Stimulated activated CD4-positive, alpha-beta T cell treated with anti-CD3 and anti-CD28 coated beads, Interleukin-12 subunit alpha, Interleukin-12 subunit beta, amount 100 ng/mL, for 24 hours (primary cell): ENCODE measurements at regions not wholly inside any gene's neighbourhood (a gene's known extent, or its start where the extent isn't known, plus 50 kb on each side); places are given as distances from the start of the nearest gene placed in this dataset.

Source experiments
- DNase-seq, 2 experiments: peaks; one replicate each; pipeline ENCODE4 v3.0.0-alpha.2; 2020; ENCODE audit warnings: low read depth in 2 of 2

DNA sequence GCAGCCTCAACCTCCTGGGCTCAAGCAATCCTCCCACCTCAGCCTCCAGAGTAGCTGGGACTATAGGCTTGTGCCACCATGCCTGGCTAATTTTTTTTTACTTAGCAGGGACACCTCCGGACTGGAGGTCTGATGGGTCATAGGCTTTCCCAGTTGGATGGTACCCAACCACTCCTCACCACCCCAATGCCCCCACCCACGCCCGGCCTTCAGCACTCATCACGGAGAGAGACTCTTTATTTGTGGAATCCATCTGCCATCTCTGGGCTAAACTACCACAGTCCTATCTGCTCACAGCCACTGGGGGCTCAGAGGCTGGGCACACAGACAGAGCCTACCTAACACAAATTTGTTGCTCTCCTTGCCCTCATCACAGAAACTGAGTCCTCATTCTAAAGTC, 58.3 kb upstream of the STXBP1 start:
- DNase-seq: no peak

DNA sequence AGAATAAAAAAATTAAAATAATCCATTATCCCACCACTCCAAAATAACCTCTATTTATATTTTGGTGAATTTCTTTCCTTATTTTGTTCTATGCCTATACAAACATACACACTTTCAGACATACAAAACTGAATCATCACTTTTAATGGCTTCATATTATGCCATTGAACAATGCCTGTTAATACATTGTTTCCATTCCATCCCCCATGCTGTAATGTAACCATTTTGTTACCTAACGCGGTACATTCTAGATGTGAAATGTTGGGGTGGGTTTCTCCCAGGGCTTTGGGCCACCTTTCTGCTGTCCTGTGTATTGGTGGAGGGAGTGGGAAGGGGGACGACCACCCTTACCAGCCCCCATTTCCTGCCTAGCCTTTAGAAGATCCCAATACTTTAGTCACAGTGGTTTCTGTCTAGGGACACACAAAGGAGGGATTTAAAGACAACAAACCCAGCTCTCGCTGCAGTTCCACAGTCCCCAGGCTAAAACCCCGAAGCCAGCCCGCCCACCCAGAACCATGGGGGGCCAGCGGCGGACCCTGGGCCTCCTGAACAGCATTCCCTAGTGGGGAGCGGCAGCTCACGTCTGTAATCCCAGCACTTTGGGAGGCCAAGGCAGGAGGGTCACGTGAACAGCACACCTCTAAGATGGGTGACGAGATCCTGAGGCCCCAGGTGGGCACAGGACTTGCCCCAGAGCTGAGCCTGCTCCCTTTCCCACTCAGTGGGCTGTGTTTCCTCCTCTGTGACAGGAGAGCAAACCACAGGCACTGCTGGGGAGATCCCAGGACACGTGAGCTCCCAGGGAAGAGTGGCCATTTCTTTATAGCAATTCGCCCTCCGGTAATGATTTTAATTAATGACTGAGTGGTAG, 56.9 kb upstream of the STXBP1 start:
- no peak for DNase-seq

DNA sequence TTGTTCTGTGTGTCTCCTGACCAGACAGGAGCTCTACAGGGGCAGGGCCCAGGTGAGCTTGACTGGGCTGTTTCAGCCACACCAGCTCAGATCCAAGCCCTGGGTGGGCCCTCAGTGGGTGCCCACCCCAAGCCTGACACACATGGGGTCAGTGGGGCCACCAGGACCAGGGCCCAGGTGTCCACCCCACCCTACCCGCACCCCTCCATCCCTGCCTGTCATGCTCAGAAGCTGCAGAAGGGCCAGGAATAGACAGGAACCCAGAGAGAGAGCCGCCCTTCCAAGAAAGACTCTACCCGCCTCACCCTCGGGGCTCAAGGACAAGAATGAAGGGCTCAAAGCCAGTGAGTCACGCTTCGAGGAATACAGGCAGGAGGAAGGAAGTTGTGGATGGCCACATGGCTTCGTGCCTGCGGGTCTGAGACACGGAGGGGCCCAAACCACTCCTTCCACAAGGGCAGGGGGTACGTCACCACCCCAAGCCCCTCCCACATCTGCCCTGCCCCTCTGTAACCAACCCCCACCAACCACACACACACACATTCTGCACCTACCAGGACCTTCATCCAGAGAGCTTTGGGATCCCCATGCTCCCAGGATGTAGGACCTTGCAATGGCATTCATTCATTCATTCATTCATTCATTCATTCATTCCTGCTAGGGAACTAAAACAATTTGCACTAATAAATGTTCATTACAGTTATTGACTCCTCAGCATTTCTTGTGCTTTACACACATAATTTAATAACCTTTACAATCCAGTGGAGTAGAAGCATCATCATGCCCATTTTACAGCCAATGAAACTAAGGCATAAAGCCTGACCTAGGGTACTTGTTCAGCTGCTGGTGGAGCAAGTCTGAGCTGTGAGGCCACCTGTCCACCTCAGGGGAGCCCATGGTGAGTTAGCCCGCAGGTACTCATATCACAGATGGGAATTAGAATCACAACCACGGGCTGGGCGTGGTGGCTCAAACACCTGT, 55.9 kb upstream of the STXBP1 start:
- DNase-seq: peak in 1 of 2 experiments; percentile 41

DNA sequence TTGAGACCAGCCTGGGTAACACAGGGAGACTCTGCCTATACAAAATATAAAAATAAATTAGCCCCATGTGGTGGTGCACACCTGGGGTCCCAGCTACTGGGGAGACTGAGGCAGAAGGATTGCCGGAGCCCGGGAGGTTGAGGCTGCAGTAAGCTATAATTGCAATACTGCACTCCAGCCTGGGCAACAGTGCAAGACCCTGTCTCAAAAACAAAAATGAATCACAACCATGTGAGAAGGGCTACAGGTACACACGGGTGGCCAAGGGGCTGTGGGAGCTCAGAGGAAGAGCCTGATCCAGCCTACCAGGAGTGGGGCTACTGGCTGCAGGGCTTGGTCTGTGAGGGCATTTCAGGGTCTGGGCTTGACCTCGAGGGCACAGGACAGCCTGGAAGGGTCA, 55.2 kb upstream of the STXBP1 start:
- DNase-seq: no peak

DNA sequence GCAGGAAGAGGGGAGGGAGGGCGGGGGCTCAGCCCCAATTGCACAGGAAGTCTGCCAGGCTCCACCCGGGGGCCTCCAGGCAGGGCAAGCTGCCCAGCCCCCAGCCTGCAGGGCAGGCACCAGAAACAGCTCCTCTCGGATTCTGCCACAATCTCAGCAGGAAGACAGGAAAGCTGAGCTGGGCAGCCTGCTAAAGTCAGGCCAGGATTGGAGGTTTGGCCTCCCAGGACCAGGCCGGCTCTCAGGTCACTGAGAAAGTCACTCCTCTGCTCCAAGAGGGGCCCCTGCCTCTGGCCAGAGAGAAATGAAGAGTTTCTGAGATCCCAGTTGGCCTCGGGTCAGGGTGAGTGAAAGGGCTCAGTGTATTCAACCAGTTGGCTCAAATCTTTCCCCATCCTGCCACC, 54.6 kb upstream of the STXBP1 start:
- DNase-seq: no peak

DNA sequence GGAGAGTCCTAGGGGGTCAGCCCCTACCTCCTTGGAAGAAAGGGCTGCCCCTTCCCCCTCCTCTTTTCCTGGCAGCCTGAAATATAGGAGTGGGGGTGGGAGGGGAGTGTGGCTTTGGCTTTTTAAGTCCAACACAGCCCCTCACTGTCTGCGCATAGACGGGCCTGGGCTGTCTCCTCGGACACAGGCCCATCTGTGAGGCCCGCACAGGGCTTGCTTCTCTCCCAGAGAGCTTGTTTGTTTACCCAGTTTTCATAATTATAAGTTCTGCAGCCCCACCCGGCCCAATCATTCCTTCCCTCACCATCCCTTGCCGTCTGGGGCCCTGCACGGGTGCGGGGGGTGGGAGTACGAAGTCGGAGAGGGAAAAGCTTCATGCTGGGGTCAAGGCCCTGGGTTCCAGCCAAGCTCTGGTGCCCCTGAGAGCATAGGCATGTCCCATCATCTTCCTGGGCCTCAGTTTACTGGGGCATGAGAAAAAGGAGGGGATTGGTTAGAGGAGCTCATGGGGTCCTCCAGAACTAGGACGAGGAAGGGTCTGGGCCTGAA, 54.0 kb upstream of the STXBP1 start:
- DNase-seq: no peak

DNA sequence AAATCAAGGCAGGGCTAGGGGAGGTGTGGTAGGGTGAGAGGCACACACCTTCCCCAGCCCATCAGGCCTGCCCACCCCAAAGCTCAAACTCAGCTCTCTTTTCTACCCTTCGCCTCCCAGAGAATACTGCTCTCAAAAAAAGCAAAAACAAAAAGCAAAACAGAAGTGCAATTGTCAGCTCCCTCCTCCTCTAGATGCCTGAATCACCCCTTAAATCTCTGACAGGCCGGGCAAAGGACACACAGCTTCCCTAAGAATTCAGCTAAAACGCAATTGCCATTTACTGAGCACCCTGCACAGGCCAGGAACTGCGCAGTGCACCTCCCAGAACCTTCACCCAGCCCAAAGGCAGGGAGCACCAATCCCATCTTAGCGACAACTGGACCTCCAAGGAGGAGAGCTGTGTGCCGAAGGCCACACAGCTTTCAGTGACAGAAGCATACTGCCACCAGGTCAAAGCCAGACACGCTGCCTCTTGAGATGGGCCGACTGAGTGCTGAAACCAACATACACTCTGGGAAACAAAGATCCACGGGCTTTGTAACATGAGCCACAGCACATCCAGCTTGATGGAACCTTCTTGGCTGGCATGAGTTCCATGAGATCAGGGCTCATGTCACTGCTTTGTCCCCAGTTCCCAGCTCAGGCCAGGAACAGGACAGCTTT, 53.4 kb upstream of the STXBP1 start:
- no peak for DNase-seq

DNA sequence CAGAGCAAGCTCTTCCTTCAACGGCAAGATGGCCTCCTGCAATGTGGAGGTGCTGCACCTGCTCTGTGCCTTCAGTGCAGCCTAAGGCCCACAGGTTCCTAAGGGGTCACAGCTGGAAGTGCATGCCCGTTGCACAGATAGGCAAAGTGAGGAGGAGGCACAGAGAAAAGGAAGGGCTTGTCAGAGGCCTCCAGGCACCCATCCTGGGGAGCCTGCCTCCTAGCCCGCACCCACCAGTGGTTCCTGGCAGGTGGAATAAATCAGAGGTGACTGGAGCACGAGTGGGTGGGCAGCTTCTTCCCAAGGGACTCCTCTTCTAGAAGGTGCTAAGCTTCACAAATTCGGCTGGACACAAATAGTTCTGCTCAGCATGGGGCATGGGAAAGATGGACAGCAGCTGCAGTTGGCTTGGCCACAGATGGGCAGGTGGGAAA, 52.8 kb upstream of the STXBP1 start:
- DNase-seq: no peak

DNA sequence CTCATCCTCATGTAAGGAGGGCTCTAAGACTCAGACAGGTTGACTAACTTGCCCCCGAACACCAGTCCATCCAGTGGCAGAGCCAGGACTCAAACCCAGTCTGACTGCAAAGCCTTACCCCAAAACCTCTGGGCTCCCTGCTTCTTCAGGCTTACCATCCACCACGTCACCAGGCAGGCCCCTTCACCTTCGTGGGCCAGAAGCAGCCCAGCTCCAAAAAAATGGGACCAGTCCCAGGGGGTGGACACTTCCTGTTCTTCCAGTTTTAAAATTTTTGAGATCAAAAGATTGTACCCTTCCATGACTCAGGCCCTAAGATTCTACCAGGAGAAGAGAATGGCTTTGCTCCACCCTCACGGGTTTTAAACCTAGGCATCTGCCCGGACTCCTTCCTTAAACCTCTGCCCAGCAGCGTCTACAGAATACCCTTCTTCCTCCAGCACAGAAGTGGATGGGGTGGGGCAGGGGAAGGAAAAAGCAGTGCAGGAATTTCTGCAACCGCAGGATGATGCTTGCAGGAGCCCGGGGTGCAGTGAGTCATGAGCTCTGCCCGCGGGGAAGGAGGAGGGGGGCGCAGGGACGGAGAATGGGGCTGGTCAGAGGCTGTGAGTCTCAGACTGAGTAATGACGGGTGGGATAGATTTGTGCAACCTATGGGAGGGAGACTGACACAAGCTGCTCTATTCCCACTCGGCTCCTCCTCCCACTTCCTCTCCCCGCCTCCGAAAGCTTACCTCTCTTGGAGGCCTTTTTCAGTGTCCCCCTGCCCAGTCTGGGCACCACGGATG, 50.4 kb upstream of the STXBP1 start:
- no peak for DNase-seq
